Pancreas (tissue), 10 donors: ENCODE measurements at regions not wholly inside any gene's neighbourhood (a gene's known extent, or its start where the extent isn't known, plus 50 kb on each side); places are given as distances from the start of the nearest gene placed in this dataset.

Source experiments
- ATAC-seq, 4 donors: fragments of 200-7000 bp; cut with Tn5 transposase; one replicate each; pipeline versions ENCODE4 v1.8.0 to v1.9.1; 2020; ENCODE audit warnings: mild to moderate bottlenecking in 4 of 4, moderate library complexity in 4 of 4
- DNase-seq, 6 donors: peaks; one replicate each; pipeline ENCODE4 v3.0.0-alpha.2; 2020
- FAIRE-seq: peaks from 2 replicates; lab custom pipeline; 2012; peaks lifted over from hg19 to GRCh38; lab: Jason Lieb, UNC
- H3K27ac ChIP-seq, 4 donors: fragments of 200-600 bp; sonication (generic); 1 replicate in 3 of 4; 2 replicates in 1 of 4; pipeline versions ENCODE4 v1.5.0 to v1.8.0; 2020
- H3K27me3 ChIP-seq, 4 donors: fragments of 200-600 bp; one replicate each; pipeline ENCODE4 v1.8.0; 2021
- H3K36me3 ChIP-seq, 3 donors: fragments of 200-600 bp; sonication (generic) in 1 of 3; one replicate each; pipeline versions ENCODE4 v1.5.0 to v1.8.0; 2020 to 2021
- H3K4me1 ChIP-seq, 3 donors: fragments of 200-600 bp; one replicate each; pipeline ENCODE4 v1.8.0; 2021
- H3K4me3 ChIP-seq, 4 donors: fragments of 200-600 bp; sonication (generic) in 2 of 4; one replicate each; pipeline versions ENCODE4 v1.5.0 to v1.8.0; 2020 to 2021
- H3K9me3 ChIP-seq, 4 donors: fragments of 200-600 bp; one replicate each; pipeline ENCODE4 v1.8.0; 2021
- CTCF ChIP-seq, 4 donors: fragments of 200-600 bp; sonication (generic) in 3 of 4; IDR thresholded peaks; one replicate each; pipeline versions ENCODE4 v1.5.0 to v1.8.0; 2021; ENCODE audit warnings: antibody characterized with exemption in 4 of 4
- WGBS, 2 donors: extraction: QIAGEN DNeasy Blood & Tissue Kit; methylation state at CpG; one replicate each; pipeline ENCODE4 v1.1.7; 2013; 5-methylcytosine and 5-hydroxymethylcytosine counted together
- intact Hi-C, 3 donors: fragments of 100-400 bp; cut with DNase I; formaldehyde crosslinking; loops; one replicate each; pipeline versions ENCODE4 v1.11.1 to v1.14.2; 2022
- donor health status: healthy with polysubstance abuse.
- donor health status: DM: no; HTN: no; CAD: no; lungs with moderate emphysema.
- donor health status: DM: no; HTN: no; CAD: no.
- donor health status: control.
- donor health status: control.
- donor health status: Bipolar disorder and iron deficiency.
- donor health status: DM: yes; HTN: yes; CAD: no.
- donor health status: DM: no; HTN: no; CAD: no.
- donor health status: DM: no; HTN: no; CAD: no.
- donor health status: DM: yes; HTN: yes; CAD: no.

GRCh38 chr19:28960586-28960985 lies 252.4 kb downstream of the UQCRFS1 start:
- DNase-seq: no peak
- WGBS, 2 donors: 88 to 89% methylated on average over 1 of the region's 1 CpG
- no peak overlapping the region for H3K27ac ChIP-seq
- intact Hi-C loops: no loop called here
- no peaks in the 10 kb centered on the region for H3K27me3 ChIP-seq
- no peak for TF ChIP-seq CTCF (IDR thresholded peaks at IDR 0.05)
- no peaks in the 10 kb centered on the region for H3K36me3 ChIP-seq
- no peak for ATAC-seq
- no peaks in the 10 kb centered on the region for H3K4me1 ChIP-seq
- no peaks in the 10 kb centered on the region for H3K9me3 ChIP-seq
- no peak overlapping the region for H3K4me3 ChIP-seq
- FAIRE-seq: no peak

- Histone ChIP-seq H3K36me3 (no peaks in the 10 kb centered on the region), H3K27me3 (no peaks in the 10 kb centered on the region), H3K4me3 (no peak overlapping the region), H3K27ac (no peak overlapping the region), H3K9me3 (no peaks in the 10 kb centered on the region), H3K4me1 (no peaks in the 10 kb centered on the region)
- no peak for ATAC-seq
- intact Hi-C loops: no loop called here
- 77 to 82% methylated on average over 2 of the region's 2 CpGs for WGBS, 2 donors
- no peak for TF ChIP-seq CTCF (IDR thresholded peaks at IDR 0.05)
- no peak for DNase-seq
- FAIRE-seq: no peak
Observed at GRCh38 chr19:28956961-28957360, 256.0 kb downstream of the UQCRFS1 start.

GRCh38 chr19:28956421-28956820 lies 256.5 kb downstream of the UQCRFS1 start:
- Histone ChIP-seq H3K4me1 (no peaks in the 10 kb centered on the region), H3K27ac (no peak overlapping the region), H3K36me3 (no peaks in the 10 kb centered on the region), H3K4me3 (no peak overlapping the region), H3K9me3 (no peaks in the 10 kb centered on the region), H3K27me3 (no peaks in the 10 kb centered on the region)
- ATAC-seq: no peak
- DNase-seq: no peak
- WGBS, 2 donors: 77 to 85% methylated on average over 3 of the region's 3 CpGs
- intact Hi-C loops: no loop called here
- no peak for FAIRE-seq
- no peak for TF ChIP-seq CTCF (IDR thresholded peaks at IDR 0.05)

GRCh38 chr19:28949535-28949934 lies 263.4 kb downstream of the UQCRFS1 start:
- no peak for ATAC-seq
- WGBS, 2 donors: 64 to 79% methylated on average over 4 of the region's 4 CpGs
- Histone ChIP-seq H3K4me3 (no peak overlapping the region), H3K4me1 (no peaks in the 10 kb centered on the region), H3K27me3 (no peaks in the 10 kb centered on the region), H3K36me3 (no peaks in the 10 kb centered on the region), H3K27ac (no peak overlapping the region), H3K9me3 (no peaks in the 10 kb centered on the region)
- no peak for TF ChIP-seq CTCF (IDR thresholded peaks at IDR 0.05)
- no peak for FAIRE-seq
- intact Hi-C loops: no loop called here
- no peak for DNase-seq

GRCh38 chr19:28949027-28949426 lies 263.9 kb downstream of the UQCRFS1 start:
- 35 to 39% methylated on average over 1 of the region's 1 CpG for WGBS, 2 donors
- Histone ChIP-seq H3K9me3 (no peaks in the 10 kb centered on the region), H3K27ac (no peak overlapping the region), H3K27me3 (no peaks in the 10 kb centered on the region), H3K36me3 (no peaks in the 10 kb centered on the region), H3K4me1 (no peaks in the 10 kb centered on the region), H3K4me3 (no peak overlapping the region)
- no peak for TF ChIP-seq CTCF (IDR thresholded peaks at IDR 0.05)
- FAIRE-seq: no peak
- intact Hi-C loops: no loop called here
- no peak for ATAC-seq
- no peak for DNase-seq
